COLO668 (cell line): ENCODE measurements at regions not wholly inside any gene's neighbourhood (a gene's known extent, or its start where the extent isn't known, plus 50 kb on each side); places are given as distances from the start of the nearest gene placed in this dataset.
"Not testable (repeated sequence)": the region's sequence is repeated elsewhere in the genome, so short reads cannot be mapped to it uniquely, and the experiment has no call there.

Experiments
- DNase-seq: peaks from one replicate; lab custom pipeline; 2025; ENCODE audit not compliant: unreplicated experiment; lab: John Stamatoyannopoulos, UW

DNA sequence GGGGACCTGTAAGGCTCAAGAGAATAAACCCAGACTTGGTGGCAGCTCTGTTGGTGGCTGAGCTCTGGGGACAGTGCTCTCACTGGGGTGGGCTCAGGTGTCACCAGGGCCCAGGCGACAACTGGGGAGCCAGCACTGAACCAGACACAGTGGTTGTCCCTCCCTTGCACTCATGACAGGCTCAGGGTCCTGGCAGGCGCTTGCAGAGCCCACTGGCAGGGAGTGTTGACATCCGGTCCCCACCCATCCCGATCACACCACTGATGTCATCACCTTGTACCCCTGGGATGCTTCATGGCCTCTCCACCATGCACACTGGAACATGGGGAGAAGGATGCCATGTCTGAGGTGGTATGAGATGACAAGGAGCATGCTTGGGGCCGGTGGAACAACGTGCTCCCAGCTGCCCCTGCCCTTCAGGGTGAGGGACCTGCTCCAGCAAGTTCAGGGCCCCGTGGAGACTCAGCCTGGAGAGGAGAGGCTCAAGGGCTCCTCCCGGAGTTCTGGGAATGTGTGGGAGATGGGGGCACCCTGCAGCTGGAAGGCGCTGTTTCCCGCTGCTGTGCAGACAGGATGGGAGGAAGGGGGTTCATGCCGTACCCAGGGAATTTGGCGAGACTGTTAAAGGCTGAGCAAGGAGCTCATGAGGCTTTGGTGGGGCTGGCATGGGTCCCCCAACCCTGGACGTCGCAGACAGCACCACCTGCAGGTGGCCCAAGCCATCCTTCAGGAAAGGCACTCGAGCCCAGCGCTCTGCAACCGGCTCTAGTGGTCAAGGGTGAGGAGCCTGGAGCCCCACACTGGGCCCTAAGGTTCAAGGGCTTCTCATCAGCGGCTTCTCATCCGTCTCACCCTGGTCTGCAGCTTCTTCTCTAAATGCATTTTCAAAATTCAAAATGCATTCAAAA is 141.1 kb upstream of the ZNF469 start:
- not testable (repeated sequence) for DNase-seq

DNA sequence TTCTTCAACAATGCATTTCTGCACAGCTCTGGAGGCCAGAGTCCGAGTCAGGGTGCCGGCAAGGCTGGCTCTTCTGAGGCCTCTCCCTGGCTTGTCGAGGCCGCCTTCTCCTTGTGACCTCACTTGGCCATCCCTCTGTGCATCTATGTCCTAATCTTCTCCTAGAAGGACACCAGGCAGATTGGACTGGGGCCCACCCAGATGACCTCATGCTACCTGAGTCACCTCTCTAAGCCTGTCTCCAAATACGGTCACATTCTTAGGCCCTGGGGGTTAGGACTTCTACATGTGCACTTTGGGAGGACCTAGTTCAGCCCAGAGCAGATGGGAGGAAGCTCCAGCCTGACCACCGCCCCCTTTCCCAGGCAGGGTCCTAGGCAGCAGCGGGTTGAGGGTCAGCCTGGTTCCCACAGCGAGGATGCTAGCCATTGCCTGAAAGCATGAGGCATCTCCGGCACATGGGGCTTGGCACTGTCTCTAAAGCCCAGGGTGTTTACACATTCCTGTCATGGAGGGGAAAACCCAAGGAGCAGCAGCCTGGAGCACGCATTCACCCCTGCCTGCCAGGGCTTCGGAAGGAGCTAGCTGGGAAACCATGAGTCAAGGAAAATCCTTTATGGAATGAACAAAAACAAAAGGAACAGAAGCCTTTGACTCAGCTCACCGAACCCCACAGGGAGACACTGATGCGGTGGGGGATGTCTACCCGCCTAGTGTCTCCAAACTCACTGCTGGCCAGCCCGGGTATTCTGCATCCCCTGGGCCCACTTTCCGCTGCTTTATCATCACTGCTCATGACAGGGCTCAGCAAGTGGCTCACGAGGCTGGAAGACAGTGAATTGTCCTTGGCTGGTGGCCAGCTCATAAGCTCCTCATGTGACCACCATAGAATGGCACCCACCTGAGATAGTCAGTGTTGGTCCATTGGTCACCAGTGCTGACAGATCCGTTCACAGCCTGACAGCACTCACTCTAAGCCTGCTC is 140.2 kb upstream of the ZNF469 start:
- not testable (repeated sequence) for DNase-seq

DNA sequence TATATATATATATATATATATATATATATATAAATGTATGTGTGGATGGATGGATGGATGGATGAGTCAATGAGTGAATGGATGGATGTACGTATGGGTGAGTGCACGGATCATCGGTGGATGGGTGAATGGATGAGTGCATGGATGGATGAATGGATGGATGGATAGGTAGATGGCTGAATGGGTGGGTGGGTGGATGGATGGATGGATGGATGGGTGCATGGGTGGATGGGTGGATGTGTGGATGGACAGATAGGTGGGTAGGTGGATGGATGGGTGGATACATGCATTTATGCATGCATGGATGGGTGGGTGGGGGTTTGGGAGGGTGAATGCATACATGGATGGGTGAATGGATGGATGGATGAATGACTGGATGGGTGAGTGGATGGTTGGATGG is 138.8 kb upstream of the ZNF469 start:
- DNase-seq: not testable (repeated sequence)

DNA sequence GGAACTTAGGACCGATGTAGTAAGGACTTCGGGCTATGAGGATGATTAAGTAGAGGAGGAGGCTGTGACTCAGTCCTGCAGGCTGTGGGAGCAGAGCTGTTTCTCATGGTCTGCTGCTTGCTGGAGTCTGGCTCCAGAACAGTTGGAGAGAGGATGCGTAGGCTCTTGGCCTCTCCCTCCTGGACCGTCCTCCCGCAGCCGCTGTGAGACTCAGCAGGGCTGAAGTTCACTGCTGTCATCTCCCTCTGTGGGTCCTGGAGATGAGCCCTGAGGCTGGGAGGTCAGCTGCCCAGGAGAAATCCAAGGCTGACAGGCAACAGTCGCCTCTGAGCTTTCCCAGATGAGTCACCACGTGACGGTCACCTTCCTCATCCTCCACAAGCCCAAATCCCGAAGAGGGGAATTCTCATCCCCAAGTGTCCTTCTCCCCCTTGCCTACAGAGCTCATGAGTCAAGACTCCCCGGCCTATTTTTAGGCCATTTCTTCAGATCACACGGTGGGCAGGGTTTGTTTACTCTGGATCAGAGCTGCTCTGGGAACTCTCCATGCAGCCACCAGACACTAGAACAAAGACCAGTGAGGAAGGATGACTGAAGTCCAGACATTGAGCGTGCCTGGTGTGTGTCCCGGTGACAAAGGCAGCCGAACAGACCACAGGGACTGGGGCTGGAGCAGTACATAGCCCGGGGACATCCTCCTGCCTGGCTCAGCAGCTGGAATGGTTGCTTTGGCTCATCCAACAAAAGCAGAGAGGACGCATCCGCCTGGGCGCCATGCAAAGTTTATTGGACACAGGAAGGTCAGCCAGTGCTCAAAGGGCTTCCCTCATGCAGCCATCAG is 137.3 kb upstream of the ZNF469 start:
- DNase-seq: not testable (repeated sequence)

DNA sequence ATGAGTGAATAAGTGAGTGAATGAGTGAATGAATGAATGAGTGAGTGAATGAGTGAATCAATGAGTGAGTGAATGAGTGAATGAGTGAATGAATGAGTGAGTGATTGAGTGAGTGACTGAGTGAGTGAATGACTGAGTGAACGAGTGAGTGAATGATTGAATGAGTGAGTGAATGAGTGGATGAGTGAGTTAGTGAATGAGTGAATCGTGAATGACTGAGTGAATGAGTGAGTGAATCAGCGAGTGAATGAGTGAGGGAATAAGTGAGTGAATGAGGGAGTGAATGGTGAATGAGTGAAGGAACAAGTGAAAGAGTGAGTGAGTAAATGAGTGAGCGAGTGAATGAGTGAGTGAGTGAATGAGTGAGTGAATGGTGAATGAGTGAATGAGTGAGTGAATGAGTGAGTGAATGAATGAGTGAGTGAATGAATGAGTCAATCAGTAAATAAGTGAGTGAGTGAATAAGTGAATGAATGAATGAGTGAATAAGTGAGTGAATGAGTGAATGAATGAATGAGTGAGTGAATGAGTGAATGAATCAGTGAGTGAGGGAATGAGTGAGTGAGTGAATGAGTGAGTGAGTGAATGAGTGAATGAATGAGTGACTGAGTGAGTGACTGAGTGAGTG is 135.7 kb upstream of the ZNF469 start:
- not testable (repeated sequence) for DNase-seq

DNA sequence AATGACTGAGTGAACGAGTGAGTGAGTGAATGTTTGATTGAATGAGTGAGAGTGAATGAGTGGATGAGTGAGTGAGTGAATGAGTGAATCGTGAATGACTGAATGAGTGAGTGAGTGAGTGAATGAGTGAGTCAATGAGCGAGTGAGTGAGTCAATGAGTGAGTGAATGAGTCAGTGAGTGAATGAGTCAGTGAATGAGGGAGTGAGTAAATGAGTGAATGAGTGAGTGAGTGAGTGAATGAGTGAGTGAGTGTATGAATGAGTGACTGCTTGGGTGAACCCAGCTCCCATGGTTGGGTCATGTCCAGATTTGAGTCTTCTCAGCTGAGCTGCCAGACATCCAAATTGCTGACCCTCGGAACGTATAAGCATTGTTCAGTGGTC is 135.2 kb upstream of the ZNF469 start:
- DNase-seq: not testable (repeated sequence)

DNA sequence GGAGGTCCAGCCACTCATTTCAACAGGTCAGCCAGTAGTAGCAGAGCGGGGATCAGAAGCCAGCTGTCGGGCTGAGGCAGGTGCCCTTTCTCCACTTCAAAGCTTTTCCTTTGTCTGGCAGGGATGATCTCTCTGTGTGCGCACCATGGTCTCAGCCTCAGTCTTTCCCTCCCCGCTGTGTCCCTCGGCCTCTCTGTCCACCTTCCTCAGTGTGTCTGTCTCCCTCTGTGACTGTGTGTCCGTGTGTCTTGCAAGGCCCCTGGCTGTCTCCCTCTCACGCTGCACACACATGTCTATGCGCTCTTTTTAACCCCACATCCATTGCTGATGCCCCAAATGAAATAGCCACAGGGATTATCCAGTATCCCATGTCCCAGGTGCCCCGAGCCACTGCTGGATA is 134.0 kb upstream of the ZNF469 start:
- DNase-seq: not testable (repeated sequence)

DNA sequence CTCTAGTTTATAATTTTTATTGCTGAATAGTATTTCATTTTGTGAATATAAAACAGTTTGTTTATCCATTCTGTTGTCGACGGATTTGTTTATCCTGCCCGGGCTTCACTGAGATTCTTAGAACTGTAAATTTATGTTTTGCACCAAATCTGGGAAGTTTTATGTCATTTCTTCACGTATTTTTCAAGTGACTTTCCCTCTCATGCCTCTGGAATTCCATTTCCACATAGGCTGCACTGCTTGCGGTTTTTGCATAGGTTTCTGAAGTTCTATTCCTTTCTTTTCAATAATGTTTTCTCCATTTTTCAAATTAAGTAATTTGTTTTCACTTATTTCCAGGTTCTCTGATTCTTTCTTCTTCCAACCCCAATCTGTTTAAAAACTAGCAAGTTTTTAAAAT is 132.4 kb upstream of the ZNF469 start:
- not testable (repeated sequence) for DNase-seq

DNA sequence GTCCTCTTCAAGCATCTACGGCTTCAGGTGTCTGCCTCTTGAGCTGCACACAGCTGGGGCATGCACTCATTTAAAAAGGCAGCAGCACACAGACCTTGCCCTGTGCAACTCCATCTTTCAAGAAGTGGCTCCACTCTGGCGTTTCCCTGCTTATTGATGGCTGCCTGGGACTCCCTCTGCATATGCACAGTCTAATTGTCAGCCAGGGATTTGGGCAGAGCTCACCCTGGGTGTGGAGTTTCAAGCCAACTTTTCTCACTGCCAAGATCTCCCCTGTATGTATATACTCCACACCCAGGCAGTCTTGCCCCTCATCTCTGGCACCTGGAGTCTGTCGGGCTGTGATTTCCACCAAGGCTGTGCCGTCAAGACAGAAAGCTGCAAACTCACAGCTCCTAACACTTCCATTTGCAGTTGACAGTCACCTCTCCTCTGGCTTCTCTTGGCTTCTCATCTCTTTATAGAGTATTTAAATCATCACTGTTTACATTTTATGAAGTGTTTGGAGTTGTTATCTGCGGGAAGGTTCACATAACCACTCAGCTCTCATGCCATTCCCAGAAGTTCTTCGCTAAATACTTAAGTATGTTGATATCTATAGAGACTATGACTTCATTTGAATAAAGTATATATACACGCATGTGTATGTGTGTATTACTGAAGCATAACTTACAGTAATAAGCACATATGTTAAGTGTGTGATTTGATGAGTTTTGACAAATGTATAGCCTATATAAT is 130.5 kb upstream of the ZNF469 start:
- not testable (repeated sequence) for DNase-seq

DNA sequence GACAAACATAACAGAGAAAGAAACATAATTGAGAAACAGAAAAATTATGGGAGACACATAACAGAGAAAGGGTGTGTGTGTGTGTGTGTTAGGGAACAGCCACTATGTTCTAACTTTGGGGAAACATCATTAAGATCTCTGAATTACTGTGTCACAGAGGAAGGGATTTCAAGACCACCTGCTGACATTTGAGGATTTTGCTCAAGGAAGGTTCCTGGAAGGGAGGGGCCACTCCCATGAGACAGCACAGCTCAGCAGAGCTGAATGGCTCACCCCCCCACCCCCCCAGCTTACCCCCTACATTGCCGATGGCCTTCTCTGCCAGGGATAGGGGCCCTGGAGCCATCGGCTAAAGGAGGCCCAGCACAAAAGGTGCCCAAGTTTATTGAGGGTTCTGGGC is 124.6 kb upstream of the ZNF469 start:
- DNase-seq: not testable (repeated sequence)

DNA sequence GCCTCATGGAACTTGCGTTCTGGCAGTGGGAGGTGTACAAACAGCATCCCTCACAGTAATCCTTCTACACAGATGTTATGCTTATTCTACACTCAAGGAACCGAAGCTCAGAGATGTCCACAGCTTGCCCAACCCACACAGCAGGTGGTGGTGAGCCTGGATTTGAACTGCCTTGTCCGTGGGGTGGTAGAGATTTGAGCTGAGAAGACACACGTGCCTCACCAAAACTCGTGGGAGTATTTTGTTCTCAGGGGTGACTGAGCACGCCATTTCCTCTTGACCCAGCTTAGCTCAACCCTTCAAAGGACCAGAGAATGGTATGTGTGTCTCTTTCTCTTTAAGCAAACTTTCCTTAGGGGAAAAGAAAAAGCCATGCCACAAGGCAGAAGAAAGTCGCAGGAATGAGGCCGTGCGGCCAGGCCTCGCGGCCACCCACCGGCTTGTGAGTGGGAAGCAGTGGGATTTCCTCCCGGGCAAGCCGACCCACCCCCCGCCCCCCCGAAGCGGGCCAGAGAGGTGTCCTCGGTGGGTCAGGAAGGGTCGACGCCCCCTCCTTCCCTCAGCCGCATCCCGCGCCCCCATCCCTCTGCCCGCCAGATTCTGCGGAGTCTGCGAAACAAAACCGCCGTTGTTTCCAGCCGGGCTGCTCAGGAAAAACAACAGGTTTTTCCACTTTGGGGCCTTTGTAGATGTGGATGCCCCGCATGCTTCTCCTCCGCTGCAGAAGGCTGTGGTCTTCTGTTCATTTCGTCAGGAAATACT is 123.8 kb upstream of the ZNF469 start:
- DNase-seq: not testable (repeated sequence)

DNA sequence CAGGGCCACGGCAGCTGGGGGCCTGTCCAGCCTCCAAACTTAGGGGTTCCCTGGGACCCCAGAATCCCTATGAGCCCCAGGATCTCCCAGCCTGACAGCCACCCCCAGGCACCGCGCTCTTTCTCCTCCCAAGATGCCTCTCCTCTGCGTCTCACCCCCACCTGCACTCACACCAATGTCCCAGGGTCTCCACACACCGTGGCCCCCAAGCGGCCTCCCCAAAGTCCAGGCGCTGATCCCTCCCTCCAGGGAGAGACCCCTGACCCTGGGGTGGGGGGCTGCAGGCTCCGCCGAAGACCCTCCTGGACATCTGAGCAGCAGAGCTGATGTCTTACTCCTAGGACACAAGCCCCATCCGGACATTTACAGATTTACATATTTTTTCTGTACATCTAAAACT is 123.2 kb upstream of the ZNF469 start:
- DNase-seq: not testable (repeated sequence)

DNA sequence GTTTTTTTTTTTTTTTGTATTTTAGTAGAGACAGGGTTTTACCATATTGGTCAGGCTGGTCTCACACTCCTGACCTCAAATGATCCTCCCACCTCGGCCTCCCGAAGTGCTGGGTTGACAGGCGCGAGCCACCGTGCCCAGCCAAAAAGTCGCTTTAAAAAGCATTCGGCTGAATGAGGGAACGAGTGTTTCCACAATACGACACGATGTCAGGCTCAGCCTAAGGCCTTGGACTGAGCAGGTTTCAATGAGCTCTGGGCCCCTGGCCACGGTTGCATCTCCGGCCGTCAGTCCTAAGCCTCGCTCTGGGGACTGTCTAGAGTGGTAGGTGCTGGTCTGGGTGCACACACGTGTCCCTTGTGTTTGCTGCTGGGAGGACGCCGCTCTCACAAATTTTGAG is 122.6 kb upstream of the ZNF469 start:
- DNase-seq: not testable (repeated sequence)

DNA sequence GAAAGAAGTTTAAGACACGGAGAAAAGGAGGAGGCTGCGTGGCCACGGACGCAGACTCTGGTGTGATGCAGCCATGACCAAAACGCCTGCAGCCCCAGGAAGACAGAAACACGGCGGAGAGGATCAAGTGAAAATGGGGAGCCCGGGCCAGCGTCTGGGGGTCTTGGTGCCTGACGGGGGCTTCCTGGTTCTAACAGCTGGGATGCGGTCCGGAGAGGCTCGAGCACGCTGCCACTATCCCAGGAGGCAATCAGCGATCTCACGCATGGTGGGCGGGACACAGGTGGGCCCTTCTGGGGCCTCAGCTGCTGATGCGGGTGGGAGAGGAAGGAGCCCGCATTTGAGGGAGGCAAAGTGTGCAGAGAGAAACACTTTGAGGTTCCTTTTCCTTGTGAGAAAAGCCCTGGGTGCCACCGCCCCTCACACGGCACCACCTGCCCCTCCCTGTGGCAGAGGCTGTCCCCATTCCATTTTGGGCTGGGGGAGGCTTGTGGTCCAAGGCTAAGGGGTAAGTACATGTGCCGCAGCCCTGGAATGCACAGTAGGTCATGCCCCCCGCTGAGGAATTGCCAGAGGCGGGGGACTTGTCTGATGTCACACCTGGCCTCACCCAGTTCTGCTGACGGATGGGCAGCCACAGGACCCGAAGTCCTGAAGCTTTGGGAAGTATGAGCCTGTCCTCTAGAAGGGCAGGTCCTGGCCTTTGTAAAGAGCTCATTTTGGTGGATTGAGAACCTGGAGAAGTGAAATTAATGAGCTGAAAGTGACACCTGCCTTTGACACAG is 121.7 kb upstream of the ZNF469 start:
- DNase-seq: not testable (repeated sequence)

DNA sequence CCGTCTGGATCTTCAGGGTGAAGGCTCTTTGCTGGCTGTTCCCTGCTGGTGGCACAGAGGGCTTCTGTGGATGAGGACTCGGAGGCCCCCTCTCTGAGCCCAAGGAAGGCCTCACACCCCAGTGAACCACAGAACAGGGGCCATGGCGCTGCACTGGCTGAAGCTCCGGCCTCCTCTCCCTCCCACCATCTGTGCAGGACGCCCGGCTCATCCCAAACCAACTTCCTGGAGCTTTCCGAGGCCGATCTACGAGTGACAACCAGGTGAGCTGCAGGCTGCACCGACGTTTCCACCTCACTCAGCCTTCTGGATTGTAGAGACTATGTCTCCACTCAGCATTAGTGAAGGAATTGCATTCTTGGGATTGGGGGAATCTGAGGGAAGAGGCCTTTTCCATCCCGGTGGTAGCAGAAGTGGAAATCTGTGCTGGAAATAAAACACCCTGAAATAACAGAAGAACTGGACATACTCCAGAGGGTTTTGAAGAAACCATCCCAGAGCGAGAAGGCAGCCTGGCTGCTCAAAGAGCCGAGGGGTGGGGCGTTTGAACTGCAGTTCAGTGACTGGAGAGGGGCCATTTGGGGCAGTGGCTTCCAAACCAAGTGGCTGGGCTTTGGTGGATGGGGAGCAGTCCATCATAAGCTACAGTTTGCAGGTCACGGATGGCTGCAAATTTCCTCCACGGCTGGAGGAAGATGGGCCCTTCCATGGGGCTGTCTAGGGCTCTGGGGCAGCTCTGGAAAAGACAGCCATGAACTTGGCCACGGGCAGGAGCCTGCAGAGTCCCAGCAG is 120.7 kb upstream of the ZNF469 start:
- not testable (repeated sequence) for DNase-seq

DNA sequence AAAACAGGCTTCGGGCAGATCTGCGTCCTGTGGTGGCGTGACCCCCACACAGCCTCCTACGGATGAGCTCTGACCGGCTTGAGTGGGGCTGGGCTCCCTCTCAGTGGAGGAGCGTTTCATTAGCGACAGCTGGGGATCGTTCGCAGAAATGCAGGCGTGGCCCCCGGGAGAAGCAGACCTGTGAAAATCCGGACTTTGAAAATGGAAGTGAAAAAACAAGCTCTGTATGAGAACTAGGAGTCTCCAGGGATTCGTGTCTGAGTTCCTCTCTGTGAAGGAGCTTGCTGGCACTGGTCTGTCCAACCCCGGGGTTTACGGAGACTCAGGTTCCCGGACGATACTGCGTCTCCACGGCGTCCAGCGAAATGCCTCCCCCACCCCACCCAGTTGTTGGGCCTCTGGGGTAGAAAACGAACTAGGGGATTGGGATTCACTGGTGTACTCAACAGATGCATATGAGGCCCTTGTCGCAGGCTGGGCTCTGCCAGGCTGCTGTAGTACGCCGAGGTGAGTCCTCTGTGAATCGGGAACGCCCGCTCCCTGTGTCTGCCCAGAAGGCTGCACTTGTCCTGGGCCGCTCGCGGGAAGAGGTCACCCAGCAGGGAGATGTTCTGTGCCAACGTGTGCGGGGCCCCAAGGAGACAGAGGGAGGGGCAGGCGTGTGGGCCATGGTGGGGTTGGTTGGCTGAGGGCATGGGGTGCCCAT is 119.7 kb upstream of the ZNF469 start:
- DNase-seq: not testable (repeated sequence)
